GM12874 (cell line): ENCODE measurements at regions not wholly inside any gene's neighbourhood (a gene's known extent, or its start where the extent isn't known, plus 50 kb on each side); places are given as distances from the start of the nearest gene placed in this dataset.

Source experiments
- CTCF ChIP-seq: IDR thresholded peaks from 2 replicates; pipeline ENCODE4 v1.5.1; 2011; ENCODE audit warnings: low read depth, mild to moderate bottlenecking, control low read depth, low read length, moderate library complexity; ENCODE audit not compliant: insufficient read depth

DNA sequence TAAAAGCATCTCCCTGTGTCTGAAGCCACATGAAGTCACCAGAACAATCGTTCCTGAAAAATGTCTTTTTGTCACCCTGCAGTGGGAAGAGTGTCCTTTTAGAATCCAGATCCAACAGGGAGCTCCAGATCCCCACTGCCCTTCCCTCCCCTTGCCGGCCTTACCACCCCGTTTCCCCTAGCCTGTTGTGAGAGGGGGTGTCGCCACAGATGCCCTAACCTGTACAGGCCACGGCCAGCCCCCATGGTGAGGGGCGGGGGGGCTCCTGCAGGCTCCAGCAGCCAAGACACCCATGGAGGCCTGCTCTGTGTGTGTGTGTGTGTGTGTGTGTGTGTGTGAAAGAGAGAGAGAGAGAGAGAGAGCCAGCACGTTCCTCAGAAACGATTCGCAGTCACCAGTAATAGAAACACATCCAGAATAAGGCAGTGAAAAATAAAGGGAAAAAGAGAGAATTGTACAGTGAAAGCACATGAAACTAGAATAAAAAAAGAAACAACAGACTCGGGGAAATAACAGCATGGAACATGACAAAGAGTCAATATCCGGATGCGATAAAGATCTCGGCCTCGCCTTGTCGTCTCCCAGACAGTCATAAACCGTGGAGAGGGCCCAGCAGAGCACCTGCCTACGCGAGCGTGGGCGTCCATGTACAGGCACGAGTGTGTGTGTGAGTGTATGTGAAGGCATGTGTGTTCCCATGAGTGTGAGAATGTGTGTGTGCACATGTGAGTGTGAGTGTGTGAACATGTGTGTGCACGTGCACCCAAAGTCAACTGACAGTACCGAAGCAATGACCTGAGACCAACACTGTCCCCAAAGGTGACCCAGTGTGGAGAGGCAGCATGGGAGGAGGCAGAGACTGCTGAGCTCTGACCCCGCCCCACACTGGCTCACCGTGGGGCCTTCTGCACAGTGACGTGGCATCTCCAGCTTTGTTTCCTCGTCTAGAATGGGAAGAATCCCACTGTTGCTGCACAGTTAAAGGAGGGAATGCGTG lies 303.8 kb downstream of the NPHP4 start:
- no peak for TF ChIP-seq CTCF

GRCh38 chr1:5686925-5687706 lies 305.1 kb downstream of the NPHP4 start:
- TF ChIP-seq CTCF, result no peak

DNA sequence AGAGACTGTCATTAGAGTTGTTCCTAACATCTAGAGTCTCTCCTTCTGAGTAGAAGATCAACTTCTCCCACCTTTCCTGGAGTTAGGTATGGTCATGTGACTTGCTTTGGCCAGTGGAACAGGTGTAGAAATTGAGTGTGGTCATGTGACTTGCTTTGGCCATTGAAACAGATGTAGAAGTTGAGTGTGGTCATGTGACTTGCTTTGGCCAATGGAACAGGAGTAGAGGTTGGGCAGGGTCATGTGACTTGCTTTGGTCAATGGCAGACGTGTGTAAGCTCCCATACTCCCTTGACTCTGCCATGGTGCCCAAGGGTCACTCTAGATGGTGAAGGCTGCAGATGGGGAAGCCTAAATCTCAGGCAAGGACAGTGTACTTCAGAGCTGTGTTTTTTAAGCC lies 306.0 kb downstream of the NPHP4 start:
- TF ChIP-seq CTCF, result no peak

DNA sequence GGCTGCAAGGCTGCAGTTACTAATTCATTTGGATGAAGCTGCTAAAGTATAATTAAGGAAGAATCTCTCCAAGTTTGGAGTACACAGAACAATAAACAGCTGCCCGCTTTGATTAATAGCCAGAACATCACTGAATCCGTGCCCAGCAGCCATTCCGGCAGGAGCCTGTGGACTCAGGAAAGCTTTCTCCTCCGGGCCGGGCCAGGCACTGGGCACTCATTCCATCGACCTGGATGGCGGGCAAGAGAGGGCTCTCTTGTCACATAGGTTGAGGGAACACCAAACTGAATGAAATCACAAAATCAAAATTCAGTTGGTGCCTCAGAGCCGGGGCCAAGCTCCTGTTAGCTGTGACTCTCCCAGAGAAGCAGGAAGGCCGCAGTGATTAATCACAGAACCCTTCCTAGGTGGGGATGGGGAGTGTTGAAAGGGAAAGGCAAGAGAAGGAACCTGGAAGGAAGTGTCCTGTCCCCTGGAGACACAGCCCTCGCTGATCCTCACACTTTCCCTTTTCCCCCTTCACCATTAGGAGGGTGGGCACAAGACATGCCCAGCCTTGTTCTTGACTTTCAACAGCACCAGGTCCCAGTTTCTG lies 306.7 kb downstream of the NPHP4 start:
- no peak for TF ChIP-seq CTCF

GRCh38 chr1:5684791-5685190 lies 307.4 kb downstream of the NPHP4 start:
- TF ChIP-seq CTCF, result no peak

DNA sequence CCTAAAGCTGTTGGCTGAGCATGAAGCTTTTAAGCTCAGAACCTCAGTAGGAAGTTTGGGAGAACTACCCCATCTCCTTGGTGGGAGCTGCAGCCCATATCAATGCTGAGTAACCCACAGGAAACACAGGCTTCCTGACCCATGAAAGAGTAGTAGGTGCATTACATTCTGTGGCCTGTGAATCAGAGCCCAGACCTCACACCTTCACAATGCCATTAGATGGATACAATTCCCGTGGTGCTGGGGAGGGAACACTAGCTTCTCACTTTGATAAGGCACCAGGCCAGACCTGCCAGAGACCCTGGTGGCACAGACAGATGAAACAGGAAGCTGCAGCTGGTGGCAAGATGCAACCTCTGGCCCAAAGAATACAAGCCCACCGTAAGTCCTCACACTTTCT lies 308.8 kb downstream of the NPHP4 start:
- TF ChIP-seq CTCF, result no peak

GRCh38 chr1:5682626-5683225 lies 309.5 kb downstream of the NPHP4 start:
- no peak for TF ChIP-seq CTCF
